Mammary epithelial cell (primary cell): ENCODE measurements at regions not wholly inside any gene's neighbourhood (a gene's known extent, or its start where the extent isn't known, plus 50 kb on each side); places are given as distances from the start of the nearest gene placed in this dataset.

ENCODE experiments used
- EZH2 ChIP-seq: IDR thresholded peaks from 2 replicates; pipeline ENCODE4 v1.6.1; 2012; ENCODE audit warnings: low read length, inconsistent platforms, borderline replicate concordance
- TF ChIP-seq, protein P1 (sequence below), 2 donors: IDR thresholded peaks in 1 of 2; conservative IDR thresholded peaks in 1 of 2; 2 replicates each; pipeline ENCODE4 v1.5.1; 2011 to 2012; ENCODE audit warnings: inconsistent platforms in 2 of 2, low read length in 2 of 2, mild to moderate bottlenecking in 2 of 2, control low read depth in 1 of 2, low read depth in 1 of 2; ENCODE audit not compliant: insufficient read depth in 1 of 2; ENCODE audit errors: extremely low read depth in 1 of 2

DNA sequence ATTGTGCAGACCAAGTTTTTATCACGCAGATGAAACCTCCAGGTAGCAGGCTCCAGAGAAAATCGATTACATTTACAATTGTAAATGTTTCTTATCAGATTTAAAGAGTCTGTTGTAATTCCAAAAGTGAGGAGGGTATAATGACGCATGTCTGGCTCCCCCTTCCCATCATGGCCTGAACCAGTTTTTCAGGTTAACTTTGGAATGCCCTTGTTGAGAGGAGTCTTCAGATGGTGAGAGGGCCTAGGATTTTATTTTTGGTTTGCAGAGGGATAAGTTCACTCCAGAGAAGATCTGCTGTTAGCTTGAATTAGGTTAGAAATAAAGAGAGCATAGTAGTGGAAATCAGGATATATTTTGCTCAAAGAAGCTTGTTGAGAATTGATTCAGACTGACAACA is 1028.3 kb upstream of the B3GALT2 start:
- TF ChIP-seq EZH2 = no peak
- TF ChIP-seq, protein P1, sequence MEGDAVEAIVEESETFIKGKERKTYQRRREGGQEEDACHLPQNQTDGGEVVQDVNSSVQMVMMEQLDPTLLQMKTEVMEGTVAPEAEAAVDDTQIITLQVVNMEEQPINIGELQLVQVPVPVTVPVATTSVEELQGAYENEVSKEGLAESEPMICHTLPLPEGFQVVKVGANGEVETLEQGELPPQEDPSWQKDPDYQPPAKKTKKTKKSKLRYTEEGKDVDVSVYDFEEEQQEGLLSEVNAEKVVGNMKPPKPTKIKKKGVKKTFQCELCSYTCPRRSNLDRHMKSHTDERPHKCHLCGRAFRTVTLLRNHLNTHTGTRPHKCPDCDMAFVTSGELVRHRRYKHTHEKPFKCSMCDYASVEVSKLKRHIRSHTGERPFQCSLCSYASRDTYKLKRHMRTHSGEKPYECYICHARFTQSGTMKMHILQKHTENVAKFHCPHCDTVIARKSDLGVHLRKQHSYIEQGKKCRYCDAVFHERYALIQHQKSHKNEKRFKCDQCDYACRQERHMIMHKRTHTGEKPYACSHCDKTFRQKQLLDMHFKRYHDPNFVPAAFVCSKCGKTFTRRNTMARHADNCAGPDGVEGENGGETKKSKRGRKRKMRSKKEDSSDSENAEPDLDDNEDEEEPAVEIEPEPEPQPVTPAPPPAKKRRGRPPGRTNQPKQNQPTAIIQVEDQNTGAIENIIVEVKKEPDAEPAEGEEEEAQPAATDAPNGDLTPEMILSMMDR (conservative IDR thresholded peaks at IDR 0.05 in 1 of 2, IDR thresholded peaks at IDR 0.05 in 1 of 2; ENCODE audit: extremely low read depth in 1 of 2, insufficient read depth in 1 of 2, low read depth in 1 of 2, low read length in 2 of 2) = no peak
